ENCODE measurements at regions not wholly inside any gene's neighbourhood (a gene's known extent, or its start where the extent isn't known, plus 50 kb on each side); places are given as distances from the start of the nearest gene placed in this dataset.

DNA sequence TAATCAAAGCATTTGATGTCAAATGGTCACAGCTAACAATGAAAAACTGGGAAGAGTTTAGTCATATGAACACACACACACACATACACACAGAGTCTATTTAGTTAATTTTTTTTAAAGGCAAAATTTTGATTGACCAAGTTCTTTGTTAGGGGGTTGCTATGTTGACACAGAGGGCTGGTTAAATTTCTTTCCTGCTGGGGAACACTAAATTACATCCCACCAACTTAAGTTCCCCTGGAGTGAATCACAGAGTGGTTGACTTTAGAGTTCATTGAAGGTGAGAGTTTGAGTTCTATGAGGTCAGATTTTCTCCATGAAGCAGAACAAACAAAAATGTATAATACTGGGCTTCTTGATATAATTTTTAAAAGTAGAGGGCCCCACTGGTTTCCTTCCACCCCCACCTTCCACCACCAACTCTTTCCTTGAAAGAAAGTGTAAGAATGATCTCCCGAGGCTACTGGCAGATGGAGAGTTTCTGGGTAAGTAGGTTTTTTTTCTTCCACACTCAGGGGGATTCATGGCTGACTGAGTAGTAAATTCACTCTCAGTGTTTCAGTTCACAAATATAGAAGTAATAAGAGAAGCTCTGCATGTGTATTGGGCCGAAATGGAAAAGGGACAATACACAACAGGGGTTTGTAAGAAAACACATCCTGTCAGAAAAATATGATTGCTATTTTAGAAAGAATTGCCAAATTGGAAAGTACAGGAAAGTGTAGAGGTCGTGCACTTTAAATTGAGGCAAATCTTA lies 917.0 kb upstream of the LCORL start:
- TF ChIP-seq, protein P1, sequence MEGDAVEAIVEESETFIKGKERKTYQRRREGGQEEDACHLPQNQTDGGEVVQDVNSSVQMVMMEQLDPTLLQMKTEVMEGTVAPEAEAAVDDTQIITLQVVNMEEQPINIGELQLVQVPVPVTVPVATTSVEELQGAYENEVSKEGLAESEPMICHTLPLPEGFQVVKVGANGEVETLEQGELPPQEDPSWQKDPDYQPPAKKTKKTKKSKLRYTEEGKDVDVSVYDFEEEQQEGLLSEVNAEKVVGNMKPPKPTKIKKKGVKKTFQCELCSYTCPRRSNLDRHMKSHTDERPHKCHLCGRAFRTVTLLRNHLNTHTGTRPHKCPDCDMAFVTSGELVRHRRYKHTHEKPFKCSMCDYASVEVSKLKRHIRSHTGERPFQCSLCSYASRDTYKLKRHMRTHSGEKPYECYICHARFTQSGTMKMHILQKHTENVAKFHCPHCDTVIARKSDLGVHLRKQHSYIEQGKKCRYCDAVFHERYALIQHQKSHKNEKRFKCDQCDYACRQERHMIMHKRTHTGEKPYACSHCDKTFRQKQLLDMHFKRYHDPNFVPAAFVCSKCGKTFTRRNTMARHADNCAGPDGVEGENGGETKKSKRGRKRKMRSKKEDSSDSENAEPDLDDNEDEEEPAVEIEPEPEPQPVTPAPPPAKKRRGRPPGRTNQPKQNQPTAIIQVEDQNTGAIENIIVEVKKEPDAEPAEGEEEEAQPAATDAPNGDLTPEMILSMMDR (IDR thresholded peaks at IDR 0.05): no peak
- no peak for TF ChIP-seq POLR2A (IDR thresholded peaks at IDR 0.05)

Measured in heart left ventricle (tissue), 13 donors.